Neuron (in vitro differentiated cells): ENCODE measurements at regions not wholly inside any gene's neighbourhood (a gene's known extent, or its start where the extent isn't known, plus 50 kb on each side); places are given as distances from the start of the nearest gene placed in this dataset.
"Not testable (repeated sequence)": the region's sequence is repeated elsewhere in the genome, so short reads cannot be mapped to it uniquely, and the experiment has no call there.

Experiments
- H2AFZ ChIP-seq: one replicate; pipeline ENCODE4 v1.6.1; 2013; ENCODE audit warnings: low read depth, mild to moderate bottlenecking, inconsistent platforms, low read length, moderate library complexity
- H3K27me3 ChIP-seq: one replicate; pipeline ENCODE4 v1.6.1; 2013; ENCODE audit warnings: low read length; ENCODE audit not compliant: insufficient read depth
- H3K36me3 ChIP-seq: one replicate; pipeline ENCODE4 v1.6.1; 2013; ENCODE audit warnings: low read length; ENCODE audit not compliant: insufficient read depth
- H3K4me1 ChIP-seq: one replicate; pipeline ENCODE4 v1.6.1; 2013; ENCODE audit warnings: low read length; ENCODE audit not compliant: insufficient read depth
- H3K4me3 ChIP-seq: 2 replicates; pipeline ENCODE4 v1.5.1; 2013; ENCODE audit warnings: mild to moderate bottlenecking, low read length, moderate library complexity
- H3K9me3 ChIP-seq: one replicate; pipeline ENCODE4 v1.6.1; 2013; ENCODE audit warnings: low read length

DNA sequence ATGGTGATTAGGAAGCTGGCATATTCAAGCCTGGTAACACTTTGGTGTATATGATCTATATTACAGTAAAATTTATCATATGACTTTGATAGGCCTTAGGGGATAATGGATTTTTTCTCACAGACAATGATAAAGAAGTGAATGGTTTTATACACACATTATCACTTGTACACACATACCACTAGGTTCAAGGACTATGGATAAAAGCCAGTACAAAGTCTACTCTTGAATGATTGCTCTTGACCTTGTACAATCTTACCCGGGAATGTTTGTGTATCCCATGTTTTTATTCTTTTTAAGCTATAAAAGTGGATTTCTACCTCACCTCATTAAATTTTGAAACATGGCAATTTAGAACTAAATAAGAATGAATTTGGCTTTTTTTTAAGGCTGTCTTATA lies 414.5 kb upstream of the ADAMTSL1 start:
- no peak overlapping the region for H2AFZ ChIP-seq
- H3K9me3 ChIP-seq, result no peaks in the 10 kb centered on the region
- no peaks in the 10 kb centered on the region for H3K4me1 ChIP-seq
- no peak overlapping the region for H3K4me3 ChIP-seq
- H3K27me3 ChIP-seq, result no peaks in the 10 kb centered on the region
- no peaks in the 10 kb centered on the region for H3K36me3 ChIP-seq

DNA sequence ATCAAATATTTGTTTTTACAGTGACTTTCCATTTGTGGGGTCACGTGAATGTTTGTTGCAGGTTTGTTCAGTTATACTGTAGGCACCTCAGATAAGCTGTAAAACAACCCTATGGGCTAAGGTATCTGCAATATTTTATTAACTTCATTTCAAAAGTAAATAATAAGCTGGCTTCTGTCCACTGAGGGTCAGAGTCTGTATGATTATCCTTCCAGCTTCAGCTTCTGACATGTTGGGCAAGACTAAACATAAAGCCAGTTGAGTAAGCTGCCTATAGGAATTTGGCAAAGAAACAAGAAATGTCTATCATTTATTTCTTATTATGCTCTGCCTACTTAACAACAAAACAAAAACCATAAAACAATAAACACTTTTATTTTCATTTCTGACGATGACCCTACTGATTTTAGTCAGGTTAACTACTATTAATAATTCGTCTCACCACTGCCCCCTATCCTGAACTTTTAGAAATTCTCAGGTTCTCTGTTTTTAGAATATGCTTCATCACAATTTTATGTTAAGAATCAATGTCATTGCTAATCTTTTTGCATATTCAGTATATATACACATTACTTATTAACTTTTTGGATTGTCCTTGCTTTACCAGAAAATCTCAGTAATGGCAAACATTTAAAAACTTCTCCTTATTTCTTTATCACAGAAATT lies 413.6 kb upstream of the ADAMTSL1 start:
- Histone ChIP-seq H2AFZ (no peak overlapping the region), H3K27me3 (no peaks in the 10 kb centered on the region), H3K4me3 (no peak overlapping the region), H3K4me1 (no peaks in the 10 kb centered on the region), H3K36me3 (no peaks in the 10 kb centered on the region), H3K9me3 (no peaks in the 10 kb centered on the region)

DNA sequence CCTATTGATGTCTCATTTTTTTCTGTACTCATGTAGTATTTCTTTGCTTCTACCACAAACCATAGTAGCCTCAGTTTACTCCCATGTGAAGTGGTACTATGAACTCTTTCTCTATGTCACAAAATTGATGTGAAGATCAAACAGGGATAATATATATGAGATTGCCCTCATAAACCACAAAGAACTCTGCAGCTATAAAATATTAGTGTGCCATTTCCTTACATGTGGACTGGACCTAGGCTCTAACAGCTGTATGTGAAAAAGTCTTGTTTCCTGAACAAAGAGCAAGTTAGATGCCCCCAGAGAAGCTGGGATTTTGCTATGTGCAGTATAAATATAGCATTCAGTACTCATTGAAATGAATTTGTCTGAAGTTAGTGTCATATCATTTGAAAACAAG lies 412.6 kb upstream of the ADAMTSL1 start:
- H3K36me3 ChIP-seq, result no peaks in the 10 kb centered on the region
- no peaks in the 10 kb centered on the region for H3K4me1 ChIP-seq
- H2AFZ ChIP-seq, result no peak overlapping the region
- H3K4me3 ChIP-seq, result no peak overlapping the region
- no peaks in the 10 kb centered on the region for H3K27me3 ChIP-seq
- no peaks in the 10 kb centered on the region for H3K9me3 ChIP-seq

DNA sequence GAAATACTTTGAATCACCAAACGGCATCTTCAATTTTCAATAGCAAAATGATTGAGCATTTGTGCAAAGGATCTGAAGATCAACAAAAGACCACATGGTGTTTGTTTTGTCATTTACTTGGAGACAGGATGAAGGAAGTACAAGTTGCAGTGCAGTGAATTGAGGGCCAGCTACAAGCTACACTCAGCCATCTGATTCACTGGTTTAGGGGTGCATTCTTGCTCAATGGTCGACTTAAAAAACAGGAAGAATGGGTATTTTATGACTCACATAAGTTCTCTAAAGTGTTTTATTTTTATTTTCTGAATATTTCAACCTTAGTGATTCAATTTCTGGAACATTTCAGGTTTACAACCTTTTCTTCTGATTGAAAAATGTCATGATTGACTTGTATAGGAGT lies 412.1 kb upstream of the ADAMTSL1 start:
- no peak overlapping the region for H2AFZ ChIP-seq
- no peaks in the 10 kb centered on the region for H3K9me3 ChIP-seq
- no peaks in the 10 kb centered on the region for H3K4me1 ChIP-seq
- no peaks in the 10 kb centered on the region for H3K36me3 ChIP-seq
- no peaks in the 10 kb centered on the region for H3K27me3 ChIP-seq
- no peak overlapping the region for H3K4me3 ChIP-seq

DNA sequence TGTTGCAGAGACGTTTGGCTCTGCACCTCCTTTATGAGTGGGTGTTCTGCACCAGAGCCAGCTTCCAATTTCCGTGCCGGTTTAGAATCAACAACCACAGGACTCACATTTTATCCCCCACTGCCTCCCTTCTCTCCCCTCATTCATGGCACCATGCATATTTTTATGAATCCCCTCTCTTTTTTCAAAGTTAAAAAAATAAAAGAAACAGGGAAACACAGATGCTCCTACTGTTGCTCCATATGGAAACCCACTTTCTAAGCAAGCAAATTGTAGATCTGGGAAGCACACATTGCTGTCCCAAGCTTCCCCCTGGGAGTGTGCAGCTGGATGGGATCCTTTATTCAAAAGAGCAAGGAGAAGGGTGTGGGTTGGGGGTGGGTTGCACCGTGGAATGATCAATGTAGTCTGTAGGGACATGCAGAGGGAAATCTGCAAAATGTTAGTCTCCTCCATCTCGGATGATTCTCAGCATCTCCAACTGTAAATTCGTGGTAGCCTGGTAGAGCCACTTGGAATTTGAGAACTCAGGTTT lies 410.0 kb upstream of the ADAMTSL1 start:
- no peaks in the 10 kb centered on the region for H3K4me1 ChIP-seq
- no peaks in the 10 kb centered on the region for H3K27me3 ChIP-seq
- H2AFZ ChIP-seq, result no peak overlapping the region
- no peaks in the 10 kb centered on the region for H3K9me3 ChIP-seq
- no peaks in the 10 kb centered on the region for H3K36me3 ChIP-seq
- H3K4me3 ChIP-seq, result no peak overlapping the region

DNA sequence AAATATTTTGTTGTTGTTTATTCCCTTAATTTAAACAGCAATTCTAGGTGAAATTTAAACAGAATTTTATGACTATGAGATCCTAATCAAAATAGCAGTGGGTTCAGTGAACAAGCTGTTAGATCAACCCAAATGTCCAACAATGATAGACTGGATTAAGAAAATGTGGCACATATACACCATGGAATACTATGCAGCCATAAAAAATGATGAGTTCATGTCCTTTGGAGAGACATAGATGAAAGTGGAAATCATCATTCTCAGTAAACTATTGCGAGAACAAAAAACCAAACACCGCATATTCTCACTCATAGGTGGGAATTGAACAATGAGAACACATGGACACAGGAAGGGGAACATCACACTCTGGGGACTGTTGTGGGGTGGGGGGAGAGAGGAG lies 407.3 kb upstream of the ADAMTSL1 start:
- not testable (repeated sequence) for H3K9me3 ChIP-seq, H3K4me1 ChIP-seq, H3K27me3 ChIP-seq, H3K36me3 ChIP-seq, H2AFZ ChIP-seq, H3K4me3 ChIP-seq

DNA sequence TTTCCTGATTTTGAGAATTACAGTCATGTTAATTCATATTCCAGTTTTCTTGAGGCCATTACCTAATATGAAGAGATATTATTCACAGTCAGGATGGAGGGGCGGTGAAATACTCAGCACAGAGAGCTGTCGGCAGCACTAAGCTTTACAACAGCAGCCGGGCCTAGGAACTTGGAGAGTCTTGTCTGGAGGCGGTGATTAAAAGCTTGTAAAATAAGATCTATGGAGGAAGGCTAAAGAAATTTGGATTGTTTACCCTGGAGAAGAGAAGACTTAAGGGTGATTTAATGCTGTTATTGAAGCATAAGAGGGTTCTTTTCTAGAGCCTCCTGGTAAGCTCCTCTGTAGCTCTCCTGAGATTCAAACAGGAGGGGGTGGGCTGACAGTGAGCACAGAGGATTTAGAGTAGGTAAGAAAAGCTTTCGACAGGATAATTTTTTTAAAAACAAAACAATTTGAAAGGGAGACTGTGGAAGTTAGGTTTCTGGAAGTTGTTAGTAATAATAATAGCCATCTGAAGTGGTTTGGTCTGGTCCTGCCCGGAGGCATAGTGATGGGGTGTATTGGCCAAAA lies 406.3 kb upstream of the ADAMTSL1 start:
- Histone ChIP-seq H3K27me3 (no peaks in the 10 kb centered on the region), H3K9me3 (no peaks in the 10 kb centered on the region), H3K4me1 (no peaks in the 10 kb centered on the region), H2AFZ (no peak overlapping the region), H3K36me3 (no peaks in the 10 kb centered on the region), H3K4me3 (no peak overlapping the region)

DNA sequence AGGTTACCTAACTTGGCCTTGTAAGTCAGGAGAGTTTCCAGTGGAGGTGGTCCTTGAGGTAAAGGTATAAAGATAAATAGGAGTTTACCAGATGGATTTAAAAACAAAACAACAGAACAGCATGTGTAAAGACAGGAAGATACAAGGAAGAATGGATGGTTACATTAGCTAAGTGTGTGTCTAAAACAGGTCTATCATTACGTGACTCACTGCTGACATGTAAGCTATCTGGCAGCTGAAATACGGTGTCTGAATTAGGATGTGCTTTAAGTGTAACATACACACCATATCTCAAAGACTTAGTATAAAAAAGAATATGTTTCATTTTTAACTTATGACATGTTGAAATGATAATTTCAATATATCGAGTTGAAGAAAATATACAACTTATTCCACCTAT lies 405.1 kb upstream of the ADAMTSL1 start:
- Histone ChIP-seq H3K9me3 (no peaks in the 10 kb centered on the region), H3K4me1 (no peaks in the 10 kb centered on the region), H3K36me3 (no peaks in the 10 kb centered on the region), H2AFZ (no peak overlapping the region), H3K27me3 (no peaks in the 10 kb centered on the region), H3K4me3 (no peak overlapping the region)

DNA sequence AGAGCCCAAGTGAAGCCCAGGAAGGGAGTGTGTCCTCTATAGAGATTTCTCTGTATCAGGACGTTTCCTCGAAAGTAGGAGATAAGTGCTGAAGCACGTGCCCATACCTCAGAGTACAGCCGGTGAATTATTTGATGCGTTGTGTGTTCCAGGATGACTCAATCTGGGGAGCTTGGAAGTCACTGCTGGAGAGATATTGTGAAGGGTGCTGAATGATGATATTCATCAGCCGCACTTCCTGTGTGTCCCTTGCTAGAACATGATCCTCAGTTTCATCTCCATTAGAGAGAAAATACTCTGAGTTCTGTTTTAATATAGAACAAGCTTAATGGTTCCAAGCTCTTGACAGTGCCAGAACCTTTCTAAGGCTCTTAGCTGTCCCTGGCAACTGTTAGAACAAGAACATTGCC lies 402.3 kb upstream of the ADAMTSL1 start:
- Histone ChIP-seq H3K9me3 (no peaks in the 10 kb centered on the region), H3K4me3 (no peak overlapping the region), H3K36me3 (no peaks in the 10 kb centered on the region), H3K27me3 (no peaks in the 10 kb centered on the region), H2AFZ (no peak overlapping the region), H3K4me1 (no peaks in the 10 kb centered on the region)

DNA sequence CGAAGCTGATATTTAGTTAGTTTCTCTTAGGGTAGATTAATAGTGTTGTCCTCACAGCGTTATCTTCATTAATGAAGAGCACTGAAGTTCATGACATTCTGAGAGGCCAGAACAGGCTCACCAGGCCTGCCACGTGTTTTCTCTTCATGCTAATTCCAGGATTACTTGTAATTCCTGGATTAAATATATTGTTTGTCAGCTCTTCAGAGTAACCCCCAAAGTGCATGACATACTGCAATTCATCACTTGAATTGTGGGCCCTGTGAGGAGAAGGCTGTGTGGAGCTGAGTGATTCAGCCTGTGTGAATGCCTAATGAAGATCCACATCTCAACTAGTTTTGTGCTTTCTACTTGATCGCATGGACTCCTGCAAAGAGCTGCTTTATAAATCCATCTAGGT lies 401.0 kb upstream of the ADAMTSL1 start:
- Histone ChIP-seq H3K27me3 (no peaks in the 10 kb centered on the region), H2AFZ (no peak overlapping the region)

DNA sequence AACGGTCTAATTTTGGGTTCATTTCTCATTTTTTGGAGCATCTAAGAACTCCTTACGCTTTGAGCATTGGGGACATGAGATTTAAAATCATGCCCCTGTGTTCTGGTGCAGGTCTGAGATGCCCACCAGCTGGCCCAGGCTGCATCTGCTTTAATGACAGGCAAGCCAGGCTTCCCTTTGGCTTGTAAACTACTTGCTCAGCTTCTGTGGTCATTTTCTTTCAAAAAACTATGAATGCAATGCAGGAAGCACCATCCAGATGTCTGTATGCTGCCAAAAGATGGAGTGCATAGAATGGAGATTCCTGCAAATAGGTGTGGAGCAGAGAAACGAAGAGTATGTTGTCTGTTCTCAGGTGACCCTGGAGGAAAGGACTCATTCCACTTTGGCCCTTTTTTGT lies 399.9 kb upstream of the ADAMTSL1 start:
- Histone ChIP-seq H3K4me1 (no peaks in the 10 kb centered on the region), H2AFZ (no peak overlapping the region), H3K36me3 (no peaks in the 10 kb centered on the region), H3K27me3 (no peaks in the 10 kb centered on the region), H3K4me3 (no peak overlapping the region), H3K9me3 (no peaks in the 10 kb centered on the region)

More for the DNA sequence above, 401.0 kb upstream of the ADAMTSL1 start:
- H3K4me1 ChIP-seq, result no peaks in the 10 kb centered on the region
- no peaks in the 10 kb centered on the region for H3K9me3 ChIP-seq
- no peak overlapping the region for H3K4me3 ChIP-seq
- H3K36me3 ChIP-seq, result no peaks in the 10 kb centered on the region

DNA sequence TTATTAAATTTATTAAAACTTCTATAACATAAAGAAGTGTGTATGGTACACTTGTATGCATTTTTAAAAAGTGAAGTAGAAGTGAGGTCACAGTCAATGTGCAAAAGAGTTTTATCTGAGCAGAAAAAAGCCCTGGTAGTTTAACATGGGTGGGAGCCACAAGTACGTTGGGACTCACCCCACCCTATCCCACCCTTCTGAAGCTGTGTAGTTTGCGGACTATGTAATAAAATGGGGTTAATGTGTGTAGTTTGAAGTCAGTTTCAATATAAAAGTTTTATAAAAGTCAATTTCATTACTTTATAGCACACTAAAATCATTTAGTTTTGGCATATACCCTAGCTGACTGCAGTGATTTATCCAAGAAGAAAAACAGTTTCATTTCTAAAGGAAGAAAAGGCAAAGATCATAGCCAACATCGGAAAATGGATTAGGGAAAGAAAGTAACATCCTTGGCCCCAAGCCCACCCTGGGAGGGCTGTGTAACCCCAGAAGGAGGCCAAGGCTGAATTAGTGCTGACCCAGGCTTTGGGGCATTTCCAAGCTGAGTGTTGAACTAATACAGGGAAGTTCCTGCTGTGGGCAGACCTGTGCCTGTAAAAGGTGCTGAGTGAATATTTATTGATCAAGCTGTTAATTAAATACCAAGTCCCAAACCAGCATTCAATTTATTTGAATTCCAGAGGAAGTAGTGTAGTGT lies 398.6 kb upstream of the ADAMTSL1 start:
- no peak overlapping the region for H3K4me3 ChIP-seq
- H3K36me3 ChIP-seq, result no peaks in the 10 kb centered on the region
- H3K9me3 ChIP-seq, result no peaks in the 10 kb centered on the region
- no peak overlapping the region for H2AFZ ChIP-seq
- H3K27me3 ChIP-seq, result no peaks in the 10 kb centered on the region
- H3K4me1 ChIP-seq, result no peaks in the 10 kb centered on the region

DNA sequence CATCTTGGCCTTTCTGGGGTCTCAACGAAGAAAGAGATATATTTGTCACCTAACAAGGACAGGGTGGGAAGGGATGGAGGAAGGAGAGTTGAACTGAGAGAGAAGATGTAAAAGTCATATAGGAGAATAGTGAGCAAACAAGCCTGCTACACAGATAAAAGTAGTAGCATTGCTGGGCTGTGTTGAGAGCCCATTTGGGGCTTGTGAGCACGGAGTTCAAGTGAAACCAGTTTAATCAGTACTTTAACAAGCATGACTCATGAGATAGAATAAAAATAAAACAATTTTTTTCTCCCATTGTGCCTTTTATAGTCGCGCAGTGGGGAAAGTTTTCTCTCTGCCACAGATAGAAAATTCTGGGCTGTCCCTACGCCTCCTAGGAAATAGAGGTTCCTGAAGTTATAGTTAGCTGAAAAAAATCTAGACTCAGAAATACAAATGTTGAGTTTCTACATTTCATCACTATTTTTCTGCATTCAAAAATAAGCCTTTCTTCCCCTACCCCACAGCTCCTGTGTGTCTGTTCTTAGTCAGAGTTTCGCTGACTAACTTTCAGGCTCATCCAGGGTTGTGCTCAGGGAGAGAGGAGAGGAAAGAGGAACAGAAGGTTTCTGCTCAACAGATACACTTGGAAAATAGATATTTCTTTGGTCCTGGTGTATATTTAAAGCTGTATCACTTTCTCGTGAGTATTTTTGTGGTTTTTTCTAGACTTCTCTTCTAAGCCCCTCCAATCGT lies 395.8 kb upstream of the ADAMTSL1 start:
- H3K4me1 ChIP-seq, result no peaks in the 10 kb centered on the region
- H3K36me3 ChIP-seq, result no peaks in the 10 kb centered on the region

More for the DNA sequence above, 395.8 kb upstream of the ADAMTSL1 start:
- no peaks in the 10 kb centered on the region for H3K27me3 ChIP-seq
- no peak overlapping the region for H3K4me3 ChIP-seq
- H3K9me3 ChIP-seq, result no peaks in the 10 kb centered on the region
- no peak overlapping the region for H2AFZ ChIP-seq
